Breast epithelium (tissue), 4 donors: ENCODE measurements at regions not wholly inside any gene's neighbourhood (a gene's known extent, or its start where the extent isn't known, plus 50 kb on each side); places are given as distances from the start of the nearest gene placed in this dataset.
"Not testable (repeated sequence)": the region's sequence is repeated elsewhere in the genome, so short reads cannot be mapped to it uniquely, and the experiment has no call there.

Experiments
- DNase-seq, 2 donors: peaks; one replicate each; pipeline ENCODE4 v3.0.0-alpha.2; 2019; ENCODE audit warnings: low spot score in 2 of 2
- H3K27ac ChIP-seq, 2 donors: fragments of 200-600 bp; sonication (generic) in 1 of 2; one replicate each; pipeline ENCODE4 v1.5.1; 2016 to 2019; ENCODE audit warnings: mild to moderate bottlenecking in 1 of 2
- H3K27me3 ChIP-seq, 2 donors: fragments of 200-600 bp; sonication (generic) in 1 of 2; one replicate each; pipeline versions ENCODE4 v1.5.1 to v1.6.0; 2017 to 2019; ENCODE audit warnings: control low read depth in 1 of 2, mild to moderate bottlenecking in 1 of 2
- H3K36me3 ChIP-seq: fragments of 200-600 bp; one replicate; pipeline ENCODE4 v1.5.1; 2019
- H3K4me1 ChIP-seq, 2 donors: fragments of 200-600 bp; sonication (generic); one replicate each; pipeline ENCODE4 v1.5.1; 2016 to 2019; ENCODE audit warnings: control low read depth in 1 of 2
- H3K4me3 ChIP-seq, 3 donors: fragments of 200-600 bp; sonication (generic); 1 replicate in 2 of 3; 2 replicates in 1 of 3; pipeline ENCODE4 v1.5.1; 2016 to 2019; ENCODE audit warnings: mild to moderate bottlenecking in 3 of 3, moderate library complexity in 2 of 3
- H3K9me3 ChIP-seq, 2 donors: fragments of 200-600 bp; sonication (generic) in 1 of 2; one replicate each; pipeline ENCODE4 v1.5.1; 2016 to 2019; ENCODE audit warnings: control low read depth in 1 of 2
- POLR2A ChIP-seq: fragments of 450-650 bp; IDR thresholded peaks from one replicate; pipeline ENCODE4 v1.6.1; 2016; ENCODE audit warnings: antibody characterized with exemption, mild to moderate bottlenecking, moderate library complexity
- POLR2AphosphoS5 ChIP-seq, 3 donors: sonication (generic); formaldehyde crosslinking; IDR thresholded peaks; one replicate each; pipeline ENCODE4 v1.6.1; 2017; ENCODE audit warnings: antibody characterized with exemption in 3 of 3
- intact Hi-C: fragments of 100-400 bp; cut with DNase I; formaldehyde crosslinking; loops from one replicate; pipeline ENCODE4 v1.15.1; 2023; ENCODE audit warnings: low total_unique reads
- TF ChIP-seq, protein P1 (sequence below), 3 donors: fragments of 450-650 bp; IDR thresholded peaks; one replicate each; pipeline ENCODE4 v1.5.1; 2016 to 2017; ENCODE audit warnings: antibody characterized with exemption in 3 of 3, mild to moderate bottlenecking in 3 of 3, moderate library complexity in 3 of 3

DNA sequence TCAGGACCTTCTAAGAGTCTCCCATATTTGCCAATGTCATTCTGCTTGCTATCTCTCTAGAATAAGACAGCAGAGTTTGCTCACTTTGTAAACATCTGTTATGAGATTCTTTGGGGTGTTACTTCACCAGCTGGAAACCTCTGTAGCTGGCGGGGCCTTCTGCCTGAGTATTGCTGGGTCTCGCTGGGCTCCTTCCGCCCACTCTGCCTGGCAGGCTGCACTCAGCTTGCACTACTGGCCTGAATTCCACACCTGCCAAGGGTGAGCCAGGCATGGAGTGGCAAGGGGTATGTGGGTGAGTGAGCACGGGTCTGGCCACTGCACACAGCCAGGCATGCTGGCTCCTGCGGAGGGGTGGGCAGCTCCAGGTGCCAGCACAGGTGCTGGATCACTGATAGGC lies 267.3 kb upstream of the PDE3A start:
- no peak overlapping the region for H3K27ac ChIP-seq

DNA sequence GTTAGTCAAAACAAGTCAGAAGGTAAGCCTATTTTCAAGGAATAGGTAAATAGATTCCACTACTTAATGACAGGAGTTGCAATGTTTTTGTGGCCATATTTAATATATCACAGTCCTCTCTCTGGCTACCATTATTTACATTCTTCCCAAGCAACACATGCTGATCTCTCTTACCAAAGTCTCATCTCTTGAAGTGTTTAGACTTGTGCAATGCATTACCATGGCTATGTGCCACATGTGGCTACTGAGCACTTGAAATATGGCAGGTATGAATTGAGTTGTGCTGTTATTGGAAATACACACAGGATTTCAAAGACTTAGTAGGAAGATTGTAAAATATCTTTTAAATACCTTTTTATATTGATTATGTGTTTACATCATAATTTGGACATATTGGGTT lies 262.4 kb upstream of the PDE3A start:
- Histone ChIP-seq H3K4me3 (no peak overlapping the region), H3K4me1 (no peaks in the 10 kb centered on the region), H3K27me3 (no peaks in the 10 kb centered on the region), H3K27ac (no peak overlapping the region), H3K9me3 (no peaks in the 10 kb centered on the region), H3K36me3 (no peaks in the 10 kb centered on the region)
- intact Hi-C loops: no loop called here
- TF ChIP-seq, protein P1, sequence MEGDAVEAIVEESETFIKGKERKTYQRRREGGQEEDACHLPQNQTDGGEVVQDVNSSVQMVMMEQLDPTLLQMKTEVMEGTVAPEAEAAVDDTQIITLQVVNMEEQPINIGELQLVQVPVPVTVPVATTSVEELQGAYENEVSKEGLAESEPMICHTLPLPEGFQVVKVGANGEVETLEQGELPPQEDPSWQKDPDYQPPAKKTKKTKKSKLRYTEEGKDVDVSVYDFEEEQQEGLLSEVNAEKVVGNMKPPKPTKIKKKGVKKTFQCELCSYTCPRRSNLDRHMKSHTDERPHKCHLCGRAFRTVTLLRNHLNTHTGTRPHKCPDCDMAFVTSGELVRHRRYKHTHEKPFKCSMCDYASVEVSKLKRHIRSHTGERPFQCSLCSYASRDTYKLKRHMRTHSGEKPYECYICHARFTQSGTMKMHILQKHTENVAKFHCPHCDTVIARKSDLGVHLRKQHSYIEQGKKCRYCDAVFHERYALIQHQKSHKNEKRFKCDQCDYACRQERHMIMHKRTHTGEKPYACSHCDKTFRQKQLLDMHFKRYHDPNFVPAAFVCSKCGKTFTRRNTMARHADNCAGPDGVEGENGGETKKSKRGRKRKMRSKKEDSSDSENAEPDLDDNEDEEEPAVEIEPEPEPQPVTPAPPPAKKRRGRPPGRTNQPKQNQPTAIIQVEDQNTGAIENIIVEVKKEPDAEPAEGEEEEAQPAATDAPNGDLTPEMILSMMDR (IDR thresholded peaks at IDR 0.05): no peak
- TF ChIP-seq POLR2A (no peak), POLR2AphosphoS5 (IDR thresholded peaks at IDR 0.05) (no peak)
- no peak for DNase-seq

More for the DNA sequence above, 267.3 kb upstream of the PDE3A start:
- no peaks in the 10 kb centered on the region for H3K4me1 ChIP-seq
- H3K27me3 ChIP-seq: no peaks in the 10 kb centered on the region
- DNase-seq: no peak
- H3K9me3 ChIP-seq: no peaks in the 10 kb centered on the region
- H3K4me3 ChIP-seq: no peak overlapping the region
- intact Hi-C loops: no loop called here
- H3K36me3 ChIP-seq: no peaks in the 10 kb centered on the region
- TF ChIP-seq POLR2A (no peak), POLR2AphosphoS5 (IDR thresholded peaks at IDR 0.05) (no peak)
- TF ChIP-seq, protein P1 (IDR thresholded peaks at IDR 0.05): no peak

DNA sequence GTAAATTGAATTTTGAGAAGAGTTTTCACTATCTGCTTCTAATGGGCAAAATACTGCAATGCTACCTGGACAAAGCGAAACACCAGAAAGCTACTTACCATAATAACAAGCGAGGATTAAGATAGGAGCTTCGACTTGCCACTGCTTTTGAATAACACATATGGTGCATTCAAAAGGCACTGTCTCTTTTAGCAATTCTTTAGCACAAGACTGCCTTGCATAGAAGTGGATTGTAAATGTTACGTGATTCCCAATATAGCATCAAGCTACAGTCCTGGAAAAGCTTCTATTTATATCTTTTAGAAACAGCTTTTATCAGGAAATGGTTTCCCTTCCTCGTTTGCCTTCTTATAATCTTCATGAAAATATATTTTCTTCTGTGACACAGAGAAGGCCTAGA lies 258.7 kb upstream of the PDE3A start:
- Histone ChIP-seq H3K27me3 (no peaks in the 10 kb centered on the region), H3K4me3 (no peak overlapping the region), H3K4me1 (no peaks in the 10 kb centered on the region), H3K36me3 (no peaks in the 10 kb centered on the region), H3K9me3 (no peaks in the 10 kb centered on the region), H3K27ac (no peak overlapping the region)
- intact Hi-C loops: no loop called here
- no peak for DNase-seq
- TF ChIP-seq, protein P1 (IDR thresholded peaks at IDR 0.05): no peak
- TF ChIP-seq POLR2AphosphoS5 (IDR thresholded peaks at IDR 0.05): no peak
- no peak for TF ChIP-seq POLR2A

DNA sequence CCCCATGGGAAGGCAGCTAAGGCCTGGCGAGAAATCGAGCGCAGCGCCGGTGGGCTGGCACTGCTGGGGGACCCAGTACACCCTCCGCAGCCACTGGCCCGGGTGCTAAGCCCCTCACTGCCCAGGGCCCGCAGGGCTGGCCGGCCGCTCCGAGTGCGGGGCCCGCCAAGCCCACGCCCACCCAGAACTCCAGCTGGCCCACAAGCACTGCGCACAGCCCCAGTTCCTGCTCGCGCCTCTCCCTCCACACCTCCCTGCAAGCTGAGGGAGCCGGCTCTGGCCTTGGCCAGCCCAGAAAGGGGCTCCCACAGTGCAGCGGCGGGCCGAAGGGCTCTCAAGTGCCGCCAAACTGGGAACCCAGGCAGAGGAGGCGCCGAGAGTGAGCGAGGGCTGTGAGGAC lies 253.0 kb upstream of the PDE3A start:
- H3K27ac ChIP-seq, DNase-seq, H3K9me3 ChIP-seq, intact Hi-C loops, H3K36me3 ChIP-seq, H3K4me1 ChIP-seq, H3K27me3 ChIP-seq, H3K4me3 ChIP-seq: not testable (repeated sequence)

GRCh38 chr12:20119596-20120402 lies 248.5 kb upstream of the PDE3A start:
- H3K4me1 ChIP-seq: no peaks in the 10 kb centered on the region
- H3K27me3 ChIP-seq: no peaks in the 10 kb centered on the region
- intact Hi-C loops: no loop called here
- TF ChIP-seq POLR2AphosphoS5 (IDR thresholded peaks at IDR 0.05): no peak
- TF ChIP-seq, protein P1 (IDR thresholded peaks at IDR 0.05): no peak
- no peak for TF ChIP-seq POLR2A
- no peak for DNase-seq
- no peaks in the 10 kb centered on the region for H3K9me3 ChIP-seq
- H3K27ac ChIP-seq: no peak overlapping the region
- H3K4me3 ChIP-seq: no peak overlapping the region
- H3K36me3 ChIP-seq: no peaks in the 10 kb centered on the region
